Liver (tissue), 3 donors: ENCODE measurements at regions not wholly inside any gene's neighbourhood (a gene's known extent, or its start where the extent isn't known, plus 50 kb on each side); places are given as distances from the start of the nearest gene placed in this dataset.

Source experiments
- CTCF ChIP-seq: fragments of 150-350 bp; IDR thresholded peaks from 2 replicates; pipeline ENCODE4 v1.5.1; 2017; ENCODE audit warnings: improper control_type of control experiment, low read depth, low read length; ENCODE audit not compliant: missing input control
- JUND ChIP-seq, 2 donors: IDR thresholded peaks; 2 replicates each; pipeline ENCODE4 v1.6.1; 2016; ENCODE audit warnings: antibody characterized with exemption in 2 of 2
- MAX ChIP-seq: IDR thresholded peaks from 2 replicates; pipeline ENCODE4 v1.6.1; 2016; ENCODE audit warnings: antibody characterized with exemption
- NR2F2 ChIP-seq: IDR thresholded peaks from 2 replicates; pipeline ENCODE4 v1.6.1; 2016; ENCODE audit warnings: antibody characterized with exemption
- RAD21 ChIP-seq, 2 donors: IDR thresholded peaks; 2 replicates each; pipeline ENCODE4 v1.6.1; 2016; ENCODE audit warnings: antibody characterized with exemption in 2 of 2, mild to moderate bottlenecking in 2 of 2
- RXRA ChIP-seq, 2 donors: IDR thresholded peaks; 2 replicates each; pipeline ENCODE4 v1.6.1; 2017 to 2018; ENCODE audit warnings: antibody characterized with exemption in 2 of 2, mild to moderate bottlenecking in 1 of 2
- SP1 ChIP-seq: IDR thresholded peaks from 2 replicates; pipeline ENCODE4 v1.6.1; 2018; ENCODE audit warnings: antibody characterized with exemption, mild to moderate bottlenecking
- YY1 ChIP-seq: IDR thresholded peaks from 2 replicates; pipeline ENCODE4 v1.6.1; 2016; ENCODE audit warnings: antibody characterized with exemption, mild to moderate bottlenecking
- donor health status: healthy.
- donor health status: healthy.

- no peak for TF ChIP-seq CTCF
- no peak for TF ChIP-seq JUND (IDR thresholded peaks at IDR 0.05)
- no peak for TF ChIP-seq SP1
- no peak for TF ChIP-seq MAX
- no peak for TF ChIP-seq RAD21 (IDR thresholded peaks at IDR 0.05)
- no peak for TF ChIP-seq YY1
- TF ChIP-seq RXRA (IDR thresholded peaks at IDR 0.05): no peak
- no peak for TF ChIP-seq NR2F2
Measured at GRCh38 chr10:84770824-84771223, 442.4 kb downstream of the CCSER2 start.
